HCT116 (cell line): ENCODE measurements at regions not wholly inside any gene's neighbourhood (a gene's known extent, or its start where the extent isn't known, plus 50 kb on each side); places are given as distances from the start of the nearest gene placed in this dataset.

Experiments
- ATAC-seq: fragments of 200-7000 bp; cut with Tn5 transposase; 2 replicates; pipeline ENCODE4 v1.9.1; 2020; ENCODE audit warnings: mild to moderate bottlenecking, moderate library complexity
- BruUV-seq: library from RNA; stranded (reverse); fragments of 400-500 nt; replicated peaks from 2 replicates; lab custom pipeline; 2021; lab: Mats Ljungman, UMichigan
- CTCF ChIA-PET: fragments of 300-600 bp; sonication (Branson Sonifier 250); formaldehyde crosslinking; loops from one replicate; lab custom pipeline; 2021; ENCODE audit warnings: antibody characterized with exemption; lab: Charles Lee
- POLR2A ChIA-PET: fragments of 300-600, 350-600 bp; sonication (Branson Sonifier 250); formaldehyde crosslinking; loops from one replicate; lab custom pipeline; 2021; ENCODE audit warnings: antibody characterized with exemption; lab: Charles Lee
- RAD21 ChIA-PET, 2 experiments: fragments of 300-600 bp; sonication (Branson Sonifier 250); formaldehyde crosslinking; loops; one replicate each; lab custom pipeline; 2023; ENCODE audit warnings: low total read pairs in 2 of 2; ENCODE audit not compliant: uncharacterized antibody in 2 of 2, unreplicated experiment in 2 of 2, low non-redundant PET in 1 of 2; lab: Charles Lee
- DNase-seq: peaks from one replicate; pipeline ENCODE4 v3.0.0-alpha.2; 2010; ENCODE audit warnings: low read depth, low spot score
- H2AFZ ChIP-seq: fragments of 200-600 bp; shearing (Covaris generic), sonication (generic); 2 replicates; pipeline ENCODE4 v1.6.1; 2017; ENCODE audit warnings: low read depth, mixed run types, mixed read lengths, antibody characterized with exemption, low read length; ENCODE audit not compliant: poor library complexity, severe bottlenecking
- H3K27ac ChIP-seq: 2 replicates; pipeline ENCODE4 v1.5.1; 2012; ENCODE audit warnings: low read depth, low read length
- H3K27me3 ChIP-seq: fragments of 200-600 bp; sonication (generic); 2 replicates; pipeline ENCODE4 v1.6.1; 2016; ENCODE audit warnings: mixed run types, low read length, mixed read lengths; ENCODE audit not compliant: insufficient read depth
- H3K36me3 ChIP-seq, 2 experiments: fragments of 200-500 bp in 1 of 2; fragments of 200-600 bp in 1 of 2; sonication (Bioruptor generic) in 1 of 2; sonication (generic) in 1 of 2; 2 replicates each; pipeline versions ENCODE4 v1.5.1 to v1.6.1; 2014 to 2016; ENCODE audit warnings: low read length in 2 of 2, inconsistent platforms in 1 of 2, mixed read lengths in 1 of 2, mixed run types in 1 of 2; ENCODE audit not compliant: insufficient read depth in 2 of 2, control insufficient read depth in 1 of 2
- H3K4me1 ChIP-seq, 2 experiments: fragments of 200-600 bp in 1 of 2; sonication (generic) in 1 of 2; 2 replicates each; pipeline versions ENCODE4 v1.5.1 to v1.6.1; 2012 to 2017; ENCODE audit warnings: low read length in 2 of 2, inconsistent platforms in 1 of 2, mild to moderate bottlenecking in 1 of 2, mixed read lengths in 1 of 2, mixed run types in 1 of 2, moderate library complexity in 1 of 2; ENCODE audit not compliant: insufficient read depth in 2 of 2, control insufficient read depth in 1 of 2
- H3K4me2 ChIP-seq: fragments of 200-600 bp; sonication (generic); 2 replicates; pipeline ENCODE4 v1.6.1; 2017; ENCODE audit warnings: mixed run types, low read length, mixed read lengths
- H3K4me3 ChIP-seq, 2 experiments: fragments of 200-600 bp in 1 of 2; sonication (generic) in 1 of 2; replicated peaks in 1 of 2; 2 replicates each; pipeline ENCODE4 v1.5.1; 2011 to 2016; ENCODE audit warnings: low read length in 2 of 2, control low read depth in 1 of 2, low read depth in 1 of 2, mild to moderate bottlenecking in 1 of 2, mixed read lengths in 1 of 2, mixed run types in 1 of 2
- H3K79me2 ChIP-seq: fragments of 200-600 bp; sonication (generic); 2 replicates; pipeline ENCODE4 v1.6.1; 2017; ENCODE audit warnings: mild to moderate bottlenecking, mixed run types, low read length, moderate library complexity, mixed read lengths; ENCODE audit not compliant: insufficient read depth
- H3K9ac ChIP-seq: fragments of 200-600 bp; sonication (generic); 2 replicates; pipeline ENCODE4 v1.6.1; 2016; ENCODE audit warnings: low read length, mixed read lengths
- H3K9me2 ChIP-seq: fragments of 200-600 bp; sonication (generic), shearing (Covaris generic); 2 replicates; pipeline ENCODE4 v1.6.1; 2017; ENCODE audit warnings: mixed run types, mild to moderate bottlenecking, moderate library complexity; ENCODE audit not compliant: insufficient read depth
- H3K9me3 ChIP-seq, 2 experiments: fragments of 200-500 bp in 1 of 2; fragments of 200-600 bp in 1 of 2; sonication (Bioruptor generic) in 1 of 2; sonication (generic) in 1 of 2; 2 replicates each; pipeline ENCODE4 v1.6.1; 2014 to 2017; ENCODE audit warnings: low read length in 2 of 2, mixed read lengths in 2 of 2, inconsistent platforms in 1 of 2, low read depth in 1 of 2, mild to moderate bottlenecking in 1 of 2, mixed run types in 1 of 2, moderate library complexity in 1 of 2; ENCODE audit not compliant: control insufficient read depth in 1 of 2, insufficient read depth in 1 of 2
- H4K20me1 ChIP-seq: fragments of 200-600 bp; sonication (generic), shearing (Covaris generic); 2 replicates; pipeline ENCODE4 v1.6.1; 2017; ENCODE audit warnings: mixed run types, mild to moderate bottlenecking, moderate library complexity; ENCODE audit not compliant: insufficient read depth
- ATF3 ChIP-seq: IDR thresholded peaks from 2 replicates; pipeline ENCODE4 v1.6.1; 2012
- CBX3 ChIP-seq: IDR thresholded peaks from 2 replicates; pipeline ENCODE4 v1.6.1; 2012; ENCODE audit warnings: low read depth
- CEBPB ChIP-seq: IDR thresholded peaks from 2 replicates; pipeline ENCODE4 v1.6.1; 2012; ENCODE audit warnings: low read depth
- EGR1 ChIP-seq: IDR thresholded peaks from 2 replicates; pipeline ENCODE4 v1.6.1; 2012; ENCODE audit warnings: low read depth
- ELF1 ChIP-seq: IDR thresholded peaks from 2 replicates; pipeline ENCODE4 v1.6.1; 2012; ENCODE audit warnings: low read depth, borderline replicate concordance
- EZH2 ChIP-seq: fragments of 200-600 bp; sonication (generic); IDR thresholded peaks from 2 replicates; pipeline ENCODE4 v1.6.1; 2017; ENCODE audit warnings: antibody characterized with exemption, mixed run types
- JUND ChIP-seq: IDR thresholded peaks from 2 replicates; pipeline ENCODE4 v1.6.1; 2012
- MAX ChIP-seq: IDR thresholded peaks from 2 replicates; pipeline ENCODE4 v1.6.1; 2012
- POLR2A ChIP-seq: IDR thresholded peaks from 2 replicates; pipeline ENCODE4 v1.7.0; 2011; ENCODE audit warnings: borderline replicate concordance; ENCODE audit not compliant: insufficient read depth, insufficient read length; ENCODE audit errors: extremely low read depth
- POLR2AphosphoS5 ChIP-seq: IDR thresholded peaks from 2 replicates; pipeline ENCODE4 v1.6.1; 2011; ENCODE audit warnings: mild to moderate bottlenecking, low read depth, low read length, moderate library complexity
- RAD21 ChIP-seq: IDR thresholded peaks from 2 replicates; pipeline ENCODE4 v1.6.1; 2012; ENCODE audit warnings: low read depth, mild to moderate bottlenecking
- SIN3A ChIP-seq: IDR thresholded peaks from 2 replicates; pipeline ENCODE4 v1.6.1; 2012; ENCODE audit warnings: low read depth
- SP1 ChIP-seq: IDR thresholded peaks from 2 replicates; pipeline ENCODE4 v1.6.1; 2012; ENCODE audit warnings: low read depth
- SRF ChIP-seq: IDR thresholded peaks from 2 replicates; pipeline ENCODE4 v1.6.1; 2012; ENCODE audit warnings: low read depth
- YY1 ChIP-seq: IDR thresholded peaks from 2 replicates; pipeline ENCODE4 v1.6.1; 2011; ENCODE audit warnings: low read length, low read depth, moderate library complexity, mild to moderate bottlenecking; ENCODE audit not compliant: insufficient replicate concordance; ENCODE audit errors: extremely low read depth
- ZBTB33 ChIP-seq: IDR thresholded peaks from 2 replicates; pipeline ENCODE4 v1.6.1; 2011; ENCODE audit warnings: mild to moderate bottlenecking, low read length, moderate library complexity; ENCODE audit not compliant: insufficient replicate concordance; ENCODE audit errors: extremely low read depth
- ZFX ChIP-seq: fragments of 450-650 bp; IDR thresholded peaks from 2 replicates; pipeline ENCODE4 v1.6.1; 2017
- intact Hi-C: fragments of 100-400 bp; cut with micrococcal nuclease; formaldehyde crosslinking; loops from 2 replicates; pipeline ENCODE4 v1.10.0; 2022

- CTCF ChIA-PET, result no interaction called here
- RAD21 ChIA-PET, result no interaction called here
- Histone ChIP-seq H3K27ac (no peak overlapping the region), H3K9me3 (no peaks in the 10 kb centered on the region), H3K9ac (no peak overlapping the region), H3K79me2 (no peaks in the 10 kb centered on the region), H3K4me1 (no peaks in the 10 kb centered on the region), H3K27me3 (no peaks in the 10 kb centered on the region), H4K20me1 (no peaks in the 10 kb centered on the region; the same call in 1 of the 2 replicates), H3K9me2 (no peaks in the 10 kb centered on the region), H3K4me2 (no peak overlapping the region), H2AFZ (no peak overlapping the region), H3K4me3 (no peak overlapping the region), H3K36me3 (no peaks in the 10 kb centered on the region)
- POLR2A ChIA-PET, result no interaction called here
- no TSS peak for BruUV-seq
- no peak for TF ChIP-seq ATF3
- TF ChIP-seq ZFX, result no peak
- no peak for TF ChIP-seq RAD21
- TF ChIP-seq YY1, result no peak
- TF ChIP-seq SIN3A, result no peak
- TF ChIP-seq CBX3, result no peak
- no peak for TF ChIP-seq CEBPB
- no peak for TF ChIP-seq JUND
- no peak for DNase-seq
- no peak for ATAC-seq
- intact Hi-C loops, result no loop called here
Observed at GRCh38 chr14:80395031-80395430, 183.7 kb upstream of the DIO2 start.

- H3K9me2 ChIP-seq, result no peaks in the 10 kb centered on the region
- no peaks in the 10 kb centered on the region for H3K36me3 ChIP-seq
- no peaks in the 10 kb centered on the region; the same call in 1 of the 2 replicates for H4K20me1 ChIP-seq
- no peak overlapping the region for H3K4me2 ChIP-seq
- ChIA-PET RAD21 (no interaction called here), POLR2A (no interaction called here), CTCF (no interaction called here)
- no peaks in the 10 kb centered on the region; a peak in 2 of 4 replicates for H3K4me1 ChIP-seq
- no peaks in the 10 kb centered on the region for H3K27me3 ChIP-seq
- no peaks in the 10 kb centered on the region for H3K9me3 ChIP-seq
- no peaks in the 10 kb centered on the region for H3K79me2 ChIP-seq
- BruUV-seq, result no TSS peak
- intact Hi-C loops, result no loop called here
- ATAC-seq (no peak), DNase-seq (no peak)
- H2AFZ ChIP-seq, result no peak overlapping the region
- H3K4me3 ChIP-seq, result no peak overlapping the region
- H3K9ac ChIP-seq, result no peak overlapping the region
- no peak overlapping the region for H3K27ac ChIP-seq
- TF ChIP-seq MAX, result no peak
- no peak for TF ChIP-seq ZBTB33
- TF ChIP-seq SRF, result no peak
- TF ChIP-seq CEBPB, result no peak
- no peak for TF ChIP-seq CBX3
- no peak for TF ChIP-seq SP1
- no peak for TF ChIP-seq ELF1
- TF ChIP-seq EZH2, result no peak
- TF ChIP-seq EGR1, result no peak
- no peak for TF ChIP-seq ATF3
- TF ChIP-seq POLR2AphosphoS5, result no peak
- TF ChIP-seq POLR2A, result no peak
Observed at GRCh38 chr14:80393766-80394165, 182.5 kb upstream of the DIO2 start.
